Mammary epithelial cell (primary cell): ENCODE measurements at regions not wholly inside any gene's neighbourhood (a gene's known extent, or its start where the extent isn't known, plus 50 kb on each side); places are given as distances from the start of the nearest gene placed in this dataset.

Experiments
- EZH2 ChIP-seq: IDR thresholded peaks from 2 replicates; pipeline ENCODE4 v1.6.1; 2012; ENCODE audit warnings: low read length, inconsistent platforms, borderline replicate concordance
- TF ChIP-seq, protein P1 (sequence below), 2 donors: IDR thresholded peaks in 1 of 2; conservative IDR thresholded peaks in 1 of 2; 2 replicates each; pipeline ENCODE4 v1.5.1; 2011 to 2012; ENCODE audit warnings: inconsistent platforms in 2 of 2, low read length in 2 of 2, mild to moderate bottlenecking in 2 of 2, control low read depth in 1 of 2, low read depth in 1 of 2; ENCODE audit not compliant: insufficient read depth in 1 of 2; ENCODE audit errors: extremely low read depth in 1 of 2

DNA sequence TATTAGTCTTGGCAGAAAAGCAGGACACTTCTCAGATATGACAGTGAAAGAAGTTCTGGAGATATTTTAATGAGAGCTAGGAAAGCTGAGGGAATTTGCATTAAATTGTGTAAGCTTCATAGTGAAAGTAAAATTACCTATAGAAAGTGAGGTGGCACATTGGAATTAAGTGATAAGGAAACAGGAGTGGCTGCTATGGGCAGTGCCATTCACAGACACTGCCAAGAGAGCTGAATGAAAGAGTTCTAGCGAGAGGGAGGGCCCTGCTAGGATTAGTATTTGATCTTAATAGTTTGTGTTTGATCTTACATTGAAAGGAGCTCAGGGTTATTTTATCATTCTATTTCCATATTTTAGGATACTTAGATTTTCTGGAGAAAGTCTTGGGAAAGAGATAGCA lies 351.9 kb downstream of the DDX10 start:
- TF ChIP-seq, protein P1, sequence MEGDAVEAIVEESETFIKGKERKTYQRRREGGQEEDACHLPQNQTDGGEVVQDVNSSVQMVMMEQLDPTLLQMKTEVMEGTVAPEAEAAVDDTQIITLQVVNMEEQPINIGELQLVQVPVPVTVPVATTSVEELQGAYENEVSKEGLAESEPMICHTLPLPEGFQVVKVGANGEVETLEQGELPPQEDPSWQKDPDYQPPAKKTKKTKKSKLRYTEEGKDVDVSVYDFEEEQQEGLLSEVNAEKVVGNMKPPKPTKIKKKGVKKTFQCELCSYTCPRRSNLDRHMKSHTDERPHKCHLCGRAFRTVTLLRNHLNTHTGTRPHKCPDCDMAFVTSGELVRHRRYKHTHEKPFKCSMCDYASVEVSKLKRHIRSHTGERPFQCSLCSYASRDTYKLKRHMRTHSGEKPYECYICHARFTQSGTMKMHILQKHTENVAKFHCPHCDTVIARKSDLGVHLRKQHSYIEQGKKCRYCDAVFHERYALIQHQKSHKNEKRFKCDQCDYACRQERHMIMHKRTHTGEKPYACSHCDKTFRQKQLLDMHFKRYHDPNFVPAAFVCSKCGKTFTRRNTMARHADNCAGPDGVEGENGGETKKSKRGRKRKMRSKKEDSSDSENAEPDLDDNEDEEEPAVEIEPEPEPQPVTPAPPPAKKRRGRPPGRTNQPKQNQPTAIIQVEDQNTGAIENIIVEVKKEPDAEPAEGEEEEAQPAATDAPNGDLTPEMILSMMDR (conservative IDR thresholded peaks at IDR 0.05 in 1 of 2, IDR thresholded peaks at IDR 0.05 in 1 of 2; ENCODE audit: extremely low read depth in 1 of 2, insufficient read depth in 1 of 2, low read depth in 1 of 2, low read length in 2 of 2), result no peak
- no peak for TF ChIP-seq EZH2
